ENCODE measurements at regions not wholly inside any gene's neighbourhood (a gene's known extent, or its start where the extent isn't known, plus 50 kb on each side); places are given as distances from the start of the nearest gene placed in this dataset.
"Not testable (repeated sequence)": the region's sequence is repeated elsewhere in the genome, so short reads cannot be mapped to it uniquely, and the experiment has no call there.

- Mint-ChIP-seq H3K27ac (no peak overlapping the region), H3K9me3 (peaks cover 6% of the 10 kb centered on the region), H3K4me1 (ENCODE audit: low read depth) (no peaks in the 10 kb centered on the region), H3K4me3 (no peak overlapping the region), H3K27me3 (ENCODE audit: insufficient read depth) (no peaks in the 10 kb centered on the region), H3K36me3 (ENCODE audit: low read depth) (no peaks in the 10 kb centered on the region)
- DNase-seq (ENCODE audit: low spot score): no peak
- intact Hi-C loops (cut with micrococcal nuclease): no loop called here
These were observed 381.8 kb downstream of the CPS1 start for GRCh38 chr2:210938228-210938627.

- no peaks in the 10 kb centered on the region for H3K4me1 Mint-ChIP-seq (ENCODE audit: low read depth)
- intact Hi-C loops (cut with micrococcal nuclease): no loop called here
- H3K27me3 Mint-ChIP-seq (ENCODE audit: insufficient read depth): no peaks in the 10 kb centered on the region
- no peaks in the 10 kb centered on the region for H3K9me3 Mint-ChIP-seq
- DNase-seq (ENCODE audit: low spot score): no peak
- H3K4me3 Mint-ChIP-seq: no peak overlapping the region
- H3K36me3 Mint-ChIP-seq (ENCODE audit: low read depth): no peaks in the 10 kb centered on the region
- H3K27ac Mint-ChIP-seq: no peak overlapping the region
These were observed 390.0 kb downstream of the CPS1 start for GRCh38 chr2:210946395-210946794.

- H3K4me3 Mint-ChIP-seq; H3K27me3 Mint-ChIP-seq (ENCODE audit: insufficient read depth); H3K9me3 Mint-ChIP-seq; H3K36me3 Mint-ChIP-seq (ENCODE audit: low read depth); DNase-seq (ENCODE audit: low spot score); H3K4me1 Mint-ChIP-seq (ENCODE audit: low read depth); H3K27ac Mint-ChIP-seq; intact Hi-C loops (cut with micrococcal nuclease): not testable (repeated sequence)
These were observed 394.1 kb downstream of the CPS1 start for GRCh38 chr2:210950434-210951060.

GRCh38 chr2:210954386-210954907, 398.0 kb downstream of the CPS1 start:
- H3K4me1 Mint-ChIP-seq (ENCODE audit: low read depth): no peaks in the 10 kb centered on the region
- no peak overlapping the region for H3K27ac Mint-ChIP-seq
- no peaks in the 10 kb centered on the region for H3K9me3 Mint-ChIP-seq
- H3K4me3 Mint-ChIP-seq: no peak overlapping the region
- H3K27me3 Mint-ChIP-seq (ENCODE audit: insufficient read depth): no peaks in the 10 kb centered on the region
- intact Hi-C loops (cut with micrococcal nuclease): no loop called here
- H3K36me3 Mint-ChIP-seq (ENCODE audit: low read depth): no peaks in the 10 kb centered on the region
- no peak for DNase-seq (ENCODE audit: low spot score)

- H3K4me1 Mint-ChIP-seq (ENCODE audit: low read depth): no peaks in the 10 kb centered on the region
- DNase-seq (ENCODE audit: low spot score): no peak
- no peaks in the 10 kb centered on the region for H3K27me3 Mint-ChIP-seq (ENCODE audit: insufficient read depth)
- no peak overlapping the region for H3K27ac Mint-ChIP-seq
- no peaks in the 10 kb centered on the region for H3K9me3 Mint-ChIP-seq
- intact Hi-C loops (cut with micrococcal nuclease): no loop called here
- H3K36me3 Mint-ChIP-seq (ENCODE audit: low read depth): no peaks in the 10 kb centered on the region
- no peak overlapping the region for H3K4me3 Mint-ChIP-seq
These were observed 399.2 kb downstream of the CPS1 start for GRCh38 chr2:210955591-210955990.

- intact Hi-C loops (cut with micrococcal nuclease): no loop called here
- no peak overlapping the region for H3K27ac Mint-ChIP-seq
- no peaks in the 10 kb centered on the region for H3K9me3 Mint-ChIP-seq
- no peaks in the 10 kb centered on the region for H3K36me3 Mint-ChIP-seq (ENCODE audit: low read depth)
- no peaks in the 10 kb centered on the region for H3K27me3 Mint-ChIP-seq (ENCODE audit: insufficient read depth)
- no peak overlapping the region for H3K4me3 Mint-ChIP-seq
- no peak for DNase-seq (ENCODE audit: low spot score)
- no peaks in the 10 kb centered on the region for H3K4me1 Mint-ChIP-seq (ENCODE audit: low read depth)
These were observed 399.7 kb downstream of the CPS1 start for GRCh38 chr2:210956101-210956500.

GRCh38 chr2:210961249-210961648, 404.9 kb downstream of the CPS1 start:
- intact Hi-C loops (cut with micrococcal nuclease): no loop called here

GRCh38 chr2:210963386-210963785, 407.0 kb downstream of the CPS1 start:
- H3K27me3 Mint-ChIP-seq (ENCODE audit: insufficient read depth): no peaks in the 10 kb centered on the region
- H3K27ac Mint-ChIP-seq: no peak overlapping the region
- H3K4me1 Mint-ChIP-seq (ENCODE audit: low read depth): no peaks in the 10 kb centered on the region
- intact Hi-C loops (cut with micrococcal nuclease): no loop called here
- no peak overlapping the region for H3K4me3 Mint-ChIP-seq
- no peaks in the 10 kb centered on the region for H3K9me3 Mint-ChIP-seq
- no peak for DNase-seq (ENCODE audit: low spot score)
- H3K36me3 Mint-ChIP-seq (ENCODE audit: low read depth): no peaks in the 10 kb centered on the region

More at GRCh38 chr2:210961249-210961648, 404.9 kb downstream of the CPS1 start:
- Mint-ChIP-seq H3K4me3 (no peak overlapping the region), H3K9me3 (no peaks in the 10 kb centered on the region), H3K4me1 (ENCODE audit: low read depth) (no peaks in the 10 kb centered on the region), H3K27ac (no peak overlapping the region), H3K27me3 (ENCODE audit: insufficient read depth) (no peaks in the 10 kb centered on the region), H3K36me3 (ENCODE audit: low read depth) (no peaks in the 10 kb centered on the region)
- no peak for DNase-seq (ENCODE audit: low spot score)

GRCh38 chr2:210964141-210964764, 407.9 kb downstream of the CPS1 start:
- Mint-ChIP-seq H3K4me1 (ENCODE audit: low read depth) (no peaks in the 10 kb centered on the region), H3K27ac (no peak overlapping the region), H3K4me3 (no peak overlapping the region), H3K9me3 (no peaks in the 10 kb centered on the region), H3K36me3 (ENCODE audit: low read depth) (no peaks in the 10 kb centered on the region), H3K27me3 (ENCODE audit: insufficient read depth) (no peaks in the 10 kb centered on the region)
- intact Hi-C loops (cut with micrococcal nuclease): no loop called here
- no peak for DNase-seq (ENCODE audit: low spot score)

- Mint-ChIP-seq H3K4me1 (ENCODE audit: low read depth) (no peaks in the 10 kb centered on the region), H3K27me3 (ENCODE audit: insufficient read depth) (no peaks in the 10 kb centered on the region), H3K4me3 (no peak overlapping the region), H3K36me3 (ENCODE audit: low read depth) (no peaks in the 10 kb centered on the region), H3K27ac (no peak overlapping the region), H3K9me3 (no peaks in the 10 kb centered on the region)
- no peak for DNase-seq (ENCODE audit: low spot score)
- intact Hi-C loops (cut with micrococcal nuclease): no loop called here
These were observed 409.1 kb downstream of the CPS1 start for GRCh38 chr2:210965472-210965871.

- no peak for DNase-seq (ENCODE audit: low spot score)
- no peak overlapping the region for H3K4me3 Mint-ChIP-seq
- no peaks in the 10 kb centered on the region for H3K27me3 Mint-ChIP-seq (ENCODE audit: insufficient read depth)
- H3K9me3 Mint-ChIP-seq: no peaks in the 10 kb centered on the region
- no peak overlapping the region for H3K27ac Mint-ChIP-seq
- intact Hi-C loops (cut with micrococcal nuclease): no loop called here
- no peaks in the 10 kb centered on the region for H3K4me1 Mint-ChIP-seq (ENCODE audit: low read depth)
- no peaks in the 10 kb centered on the region for H3K36me3 Mint-ChIP-seq (ENCODE audit: low read depth)
These were observed 409.9 kb downstream of the CPS1 start for GRCh38 chr2:210966330-210966729.

GRCh38 chr2:210971431-210971830, 415.0 kb downstream of the CPS1 start:
- Mint-ChIP-seq H3K4me1 (ENCODE audit: low read depth) (no peaks in the 10 kb centered on the region), H3K27me3 (ENCODE audit: insufficient read depth) (no peaks in the 10 kb centered on the region), H3K36me3 (ENCODE audit: low read depth) (no peaks in the 10 kb centered on the region), H3K9me3 (peaks cover 5% of the 10 kb centered on the region), H3K4me3 (no peak overlapping the region), H3K27ac (no peak overlapping the region)
- intact Hi-C loops (cut with micrococcal nuclease): no loop called here
- no peak for DNase-seq (ENCODE audit: low spot score)

GRCh38 chr2:210986806-210987205, 430.4 kb downstream of the CPS1 start:
- not testable (repeated sequence) for H3K27ac Mint-ChIP-seq; H3K36me3 Mint-ChIP-seq (ENCODE audit: low read depth)

More at GRCh38 chr2:210986806-210987205, 430.4 kb downstream of the CPS1 start:
- H3K27me3 Mint-ChIP-seq (ENCODE audit: insufficient read depth); H3K4me1 Mint-ChIP-seq (ENCODE audit: low read depth); H3K4me3 Mint-ChIP-seq; H3K9me3 Mint-ChIP-seq; DNase-seq (ENCODE audit: low spot score); intact Hi-C loops (cut with micrococcal nuclease): not testable (repeated sequence)
